Endometrial microvascular endothelial cells (primary cell): ENCODE measurements at regions not wholly inside any gene's neighbourhood (a gene's known extent, or its start where the extent isn't known, plus 50 kb on each side); places are given as distances from the start of the nearest gene placed in this dataset.

Source experiments
- in situ Hi-C: cut with HindIII; loops from 2 replicates; pipeline ENCODE4 v1.10.0; 2017; ENCODE audit warnings: low sequenced_read_pairs, low pct_unique_long_range_greater_than_20kb; ENCODE audit errors: inconsistent ontology term

- in situ Hi-C loops: no loop called here
These were observed 343.1 kb upstream of the MAOA start for GRCh38 chrX:43313035-43313434.

GRCh38 chrX:43314525-43314924 is 341.6 kb upstream of the MAOA start:
- in situ Hi-C loops: no loop called here

DNA sequence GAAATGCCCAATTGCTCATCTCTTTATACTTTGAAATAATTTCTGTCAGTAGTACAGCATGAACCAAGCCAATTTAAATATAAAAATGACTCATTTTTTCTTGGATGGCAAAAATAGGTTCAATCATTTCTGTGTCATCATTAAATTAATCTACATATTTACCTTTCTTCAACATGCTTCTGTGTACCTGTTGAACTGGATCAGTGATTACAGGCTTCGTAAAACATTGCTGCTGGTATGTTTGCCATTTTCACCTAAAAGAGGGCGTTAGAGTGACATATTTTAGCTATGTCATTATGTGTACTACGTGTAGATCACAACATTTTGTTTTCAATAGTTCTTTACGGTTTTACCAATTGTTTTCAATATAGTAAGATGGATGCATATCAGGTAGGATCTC is 340.5 kb upstream of the MAOA start:
- in situ Hi-C loops: no loop called here

DNA sequence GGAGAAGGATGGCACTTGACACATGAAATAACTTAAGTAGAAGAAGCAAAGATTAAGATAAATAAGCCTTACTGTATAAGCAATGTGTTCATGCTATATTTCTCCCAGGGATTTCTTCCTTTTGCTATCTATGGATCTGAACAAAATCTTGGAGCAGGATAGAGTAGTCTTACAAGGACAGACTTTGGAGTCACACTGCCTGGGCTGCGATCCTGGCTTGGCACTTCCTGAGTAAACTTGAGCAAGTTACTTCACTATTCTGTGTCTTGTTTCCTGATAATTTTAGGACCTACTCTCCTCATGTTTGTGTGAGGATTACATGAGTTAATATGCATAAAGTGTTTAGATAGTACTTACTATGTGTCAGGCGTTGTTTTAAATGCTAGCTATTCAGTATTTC is 340.0 kb upstream of the MAOA start:
- in situ Hi-C loops: no loop called here

GRCh38 chrX:43317378-43317777 is 338.7 kb upstream of the MAOA start:
- in situ Hi-C loops: no loop called here

DNA sequence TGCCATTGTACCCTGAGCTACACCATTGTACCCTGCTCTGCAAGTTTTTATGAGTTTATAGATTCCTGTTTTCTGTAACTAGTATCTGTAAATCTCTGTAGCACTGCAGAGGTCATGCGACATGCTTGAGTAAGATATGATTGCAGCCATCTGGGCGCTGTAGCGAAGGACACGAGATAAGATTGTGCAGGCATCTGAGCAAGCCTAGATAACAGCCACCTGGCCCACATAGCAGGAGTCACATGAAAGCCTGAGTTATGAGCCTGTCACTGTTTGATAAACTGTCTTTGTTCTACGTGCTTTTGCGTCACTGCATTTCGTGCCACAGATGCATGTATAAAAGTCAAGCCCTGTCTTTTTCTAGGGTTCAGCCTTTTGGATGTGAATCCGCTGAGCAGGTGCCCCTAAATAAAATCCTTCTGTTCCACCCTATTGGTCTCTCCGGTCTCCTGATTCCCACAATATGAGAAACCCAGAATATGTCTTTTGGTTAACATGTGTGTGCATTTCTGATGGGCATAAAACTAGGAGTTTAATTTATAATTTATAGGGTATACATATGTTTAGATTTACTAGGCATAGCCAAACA is 327.6 kb upstream of the MAOA start:
- in situ Hi-C loops: no loop called here

- in situ Hi-C loops: no loop called here
These were observed 322.6 kb upstream of the MAOA start for GRCh38 chrX:43333543-43333942.

DNA sequence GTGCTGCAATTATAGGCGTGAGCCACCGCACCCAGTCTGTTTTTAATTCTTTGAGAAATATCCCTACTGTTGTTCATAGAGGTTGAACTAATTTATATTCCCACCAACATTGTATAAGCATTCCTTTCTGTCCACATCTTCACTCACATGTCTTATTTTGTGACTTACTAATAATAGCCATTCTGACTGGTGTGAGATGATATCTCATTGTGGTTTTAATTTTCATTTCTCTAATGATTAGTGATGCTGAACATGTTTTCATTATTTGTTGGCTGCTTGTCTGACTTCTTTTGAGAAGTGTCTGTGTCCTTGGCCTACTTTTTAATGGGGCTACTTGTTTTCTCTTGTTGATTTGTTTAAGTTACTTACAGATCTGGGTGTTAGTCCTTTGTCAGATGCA is 310.9 kb upstream of the MAOA start:
- in situ Hi-C loops: no loop called here

DNA sequence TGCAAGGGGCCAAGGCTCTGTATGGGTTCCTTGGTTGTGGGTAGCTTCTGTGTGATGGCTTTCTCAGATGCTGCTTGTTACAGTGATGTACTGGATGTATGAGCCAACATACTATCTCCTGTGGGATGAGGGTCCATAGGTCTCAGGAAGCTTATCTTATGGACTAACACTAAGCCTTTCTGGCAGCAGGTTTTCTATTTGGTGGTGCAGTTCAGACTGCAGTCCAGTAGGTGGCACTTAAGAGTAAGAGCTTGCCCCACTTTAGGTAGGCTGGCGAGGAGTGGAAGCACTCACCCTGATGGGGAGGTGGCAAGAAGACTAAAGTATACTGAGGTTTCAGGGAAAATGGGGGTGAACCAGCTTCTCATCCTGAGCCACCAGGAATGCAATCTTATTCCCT is 306.7 kb upstream of the MAOA start:
- in situ Hi-C loops: no loop called here

DNA sequence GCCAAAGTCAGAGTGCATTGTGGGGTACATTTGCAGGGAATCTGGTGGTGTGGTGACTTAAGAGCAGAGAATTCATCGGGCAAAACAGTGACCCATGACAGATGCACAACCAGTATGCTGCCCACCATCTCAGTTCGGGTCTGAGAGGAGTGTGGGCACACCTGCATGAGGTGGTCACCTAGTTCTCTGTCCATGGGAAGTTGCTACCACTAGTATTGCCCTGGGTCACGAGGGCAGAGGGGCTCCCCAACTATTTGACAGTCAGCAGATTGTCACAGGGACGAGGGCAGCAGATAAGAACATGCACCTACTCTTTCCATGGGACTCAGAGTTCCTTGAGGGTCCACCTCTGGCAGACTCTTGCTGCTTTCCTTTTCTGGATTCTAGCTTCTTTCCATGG is 305.2 kb upstream of the MAOA start:
- in situ Hi-C loops: no loop called here

- in situ Hi-C loops: no loop called here
These were observed 298.4 kb upstream of the MAOA start for GRCh38 chrX:43357741-43358140.

- in situ Hi-C loops: no loop called here
These were observed 283.1 kb upstream of the MAOA start for GRCh38 chrX:43373032-43373431.

GRCh38 chrX:43375136-43375535 is 281.0 kb upstream of the MAOA start:
- in situ Hi-C loops: no loop called here

DNA sequence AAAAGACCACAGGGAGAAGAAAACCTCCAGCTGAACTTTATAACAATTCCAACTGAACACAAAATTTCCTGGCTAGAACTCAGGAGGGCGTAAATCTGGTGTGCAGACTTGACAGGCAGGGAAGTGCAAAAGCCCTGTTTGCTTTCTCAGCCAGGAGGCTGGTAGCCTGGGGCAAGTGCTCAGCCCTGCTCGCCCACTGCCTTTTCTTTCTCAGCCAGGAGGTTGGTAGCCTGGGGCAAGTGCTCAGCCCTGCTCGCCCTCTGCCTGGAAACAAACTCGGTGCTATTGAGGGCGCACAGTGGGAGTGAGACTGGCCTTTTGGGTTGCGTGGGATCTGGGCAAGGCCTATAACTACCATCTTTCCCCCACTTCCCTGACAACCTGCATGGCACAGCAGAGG is 275.4 kb upstream of the MAOA start:
- in situ Hi-C loops: no loop called here

DNA sequence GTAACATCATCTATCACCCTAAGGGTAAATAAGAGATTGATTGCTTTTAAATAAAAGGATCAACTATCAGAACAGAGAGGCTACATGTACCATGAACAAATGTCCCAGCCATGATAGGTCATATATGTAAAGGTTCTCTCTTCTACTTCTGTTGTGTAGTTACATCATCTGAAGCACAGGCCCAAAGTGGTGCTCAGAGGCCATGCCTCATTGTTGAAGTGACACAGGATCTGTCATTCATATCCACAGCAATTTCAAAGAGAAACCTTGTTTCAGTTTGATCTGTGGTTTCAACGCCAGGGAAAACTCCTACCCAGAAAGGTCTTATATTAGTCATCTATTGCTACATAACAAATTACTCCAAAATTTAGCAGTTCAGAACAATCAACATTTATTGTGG is 269.2 kb upstream of the MAOA start:
- in situ Hi-C loops: no loop called here

GRCh38 chrX:43405191-43405590 is 250.9 kb upstream of the MAOA start:
- in situ Hi-C loops: no loop called here

DNA sequence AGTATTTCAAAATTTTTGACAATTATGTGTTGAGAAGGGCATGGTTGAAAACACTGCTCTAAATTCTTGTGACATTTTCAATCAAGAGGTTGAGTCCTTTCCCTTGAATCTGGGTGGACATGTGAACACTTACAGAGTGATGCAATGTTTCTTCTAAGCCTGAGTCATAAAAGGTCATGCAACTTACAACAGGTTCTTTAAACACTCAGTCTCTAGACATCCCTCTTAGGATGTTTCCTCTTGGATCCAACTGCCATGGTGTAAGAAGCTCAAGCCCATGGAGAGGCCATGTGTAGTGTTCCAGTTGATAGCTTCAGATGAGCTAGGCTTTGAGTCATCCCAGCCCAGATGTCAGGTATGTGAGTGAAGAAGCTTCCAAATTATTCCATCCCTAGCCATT is 232.2 kb upstream of the MAOA start:
- in situ Hi-C loops: no loop called here

DNA sequence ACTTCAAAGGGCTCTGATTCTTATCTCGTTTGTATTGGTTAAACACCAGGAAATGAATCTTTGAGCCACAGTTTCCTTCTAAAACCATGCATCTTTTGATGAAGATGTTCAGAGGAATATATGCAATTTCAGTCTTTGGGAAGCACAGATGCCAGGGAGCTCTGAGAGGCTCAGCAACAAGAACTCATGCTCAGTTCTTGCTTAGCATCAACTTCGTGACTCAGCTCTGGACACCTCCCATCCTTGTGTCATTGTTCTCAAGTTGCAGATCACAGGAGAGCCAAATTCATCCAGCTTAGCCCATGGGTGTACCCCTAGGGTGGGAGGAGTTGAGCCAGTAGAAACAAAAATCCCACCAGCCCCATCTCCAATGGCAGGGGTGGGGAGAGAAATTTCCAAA is 219.6 kb upstream of the MAOA start:
- in situ Hi-C loops: no loop called here

- in situ Hi-C loops: no loop called here
These were observed 209.3 kb upstream of the MAOA start for GRCh38 chrX:43446752-43447151.

GRCh38 chrX:43448688-43449087 is 207.4 kb upstream of the MAOA start:
- in situ Hi-C loops: no loop called here

GRCh38 chrX:43450355-43450754 is 205.7 kb upstream of the MAOA start:
- in situ Hi-C loops: no loop called here
